SK-N-SH treated with all-trans-retinoic acid at 6 μM for 48 hours (cell line): ENCODE measurements at regions not wholly inside any gene's neighbourhood (a gene's known extent, or its start where the extent isn't known, plus 50 kb on each side); places are given as distances from the start of the nearest gene placed in this dataset.

Experiments used
- ARNTL ChIP-seq: fragments of 450-650 bp; formaldehyde crosslinking; IDR thresholded peaks from 2 replicates; pipeline ENCODE4 v1.5.0; 2020; ENCODE audit warnings: low read depth, mild to moderate bottlenecking, moderate library complexity, borderline replicate concordance
- CSDC2 ChIP-seq: fragments of 250-450 bp; sonication (Bioruptor Pico); IDR thresholded peaks from 2 replicates; pipeline ENCODE4 v1.5.0; 2020; ENCODE audit warnings: mild to moderate bottlenecking, moderate library complexity
- GLIS3 ChIP-seq: fragments of 250-450 bp; sonication (Bioruptor Pico); IDR thresholded peaks from 2 replicates; pipeline ENCODE4 v1.5.0; 2020; ENCODE audit warnings: mild to moderate bottlenecking, moderate library complexity
- ISL1 ChIP-seq: fragments of 250-450 bp; sonication (Bioruptor Pico); IDR thresholded peaks from 2 replicates; pipeline ENCODE4 v2.1.2; 2022; ENCODE audit warnings: mild to moderate bottlenecking, moderate library complexity
- OSR1 ChIP-seq: fragments of 250-450 bp; sonication (Bioruptor Pico); IDR thresholded peaks from 2 replicates; pipeline ENCODE4 v1.8.0; 2022; ENCODE audit warnings: moderate library complexity, mild to moderate bottlenecking, inconsistent platforms
- TCF4 ChIP-seq: fragments of 250-450 bp; sonication (Bioruptor Pico); IDR thresholded peaks from 2 replicates; pipeline ENCODE4 v1.8.0; 2021; ENCODE audit warnings: mild to moderate bottlenecking, moderate library complexity, borderline replicate concordance
- TOX ChIP-seq: fragments of 250-450 bp; sonication (Bioruptor Pico); IDR thresholded peaks from 2 replicates; pipeline ENCODE4 v1.8.0; 2021; ENCODE audit warnings: mild to moderate bottlenecking, moderate library complexity, borderline replicate concordance
- TSHZ2 ChIP-seq: fragments of 250-450 bp; sonication (Bioruptor Pico); IDR thresholded peaks from 2 replicates; pipeline ENCODE4 v1.5.0; 2020; ENCODE audit warnings: mild to moderate bottlenecking, moderate library complexity
- ZFP30 ChIP-seq: fragments of 450-650 bp; formaldehyde crosslinking; IDR thresholded peaks from 2 replicates; pipeline ENCODE4 v1.5.0; 2022; ENCODE audit warnings: mild to moderate bottlenecking, moderate library complexity
- ZNF565 ChIP-seq: fragments of 450-650 bp; formaldehyde crosslinking; conservative IDR thresholded peaks from 2 replicates; pipeline ENCODE4 v1.5.0; 2020; ENCODE audit warnings: low read depth, mild to moderate bottlenecking, moderate library complexity
- ZNF70 ChIP-seq: fragments of 450-650 bp; formaldehyde crosslinking; IDR thresholded peaks from 2 replicates; pipeline ENCODE4 v1.5.0; 2020; ENCODE audit warnings: mild to moderate bottlenecking, moderate library complexity
- TF ChIP-seq, protein P1 (sequence below): fragments of 250-450 bp; sonication (Bioruptor Pico); IDR thresholded peaks from 2 replicates; pipeline ENCODE4 v1.5.1; 2020; ENCODE audit warnings: low read depth, mild to moderate bottlenecking, moderate library complexity
- TF ChIP-seq, protein P2 (sequence below): fragments of 250-450 bp; sonication (Bioruptor Pico); IDR thresholded peaks from 2 replicates; pipeline ENCODE4 v1.8.0; 2020; ENCODE audit warnings: mild to moderate bottlenecking, moderate library complexity, borderline replicate concordance

DNA sequence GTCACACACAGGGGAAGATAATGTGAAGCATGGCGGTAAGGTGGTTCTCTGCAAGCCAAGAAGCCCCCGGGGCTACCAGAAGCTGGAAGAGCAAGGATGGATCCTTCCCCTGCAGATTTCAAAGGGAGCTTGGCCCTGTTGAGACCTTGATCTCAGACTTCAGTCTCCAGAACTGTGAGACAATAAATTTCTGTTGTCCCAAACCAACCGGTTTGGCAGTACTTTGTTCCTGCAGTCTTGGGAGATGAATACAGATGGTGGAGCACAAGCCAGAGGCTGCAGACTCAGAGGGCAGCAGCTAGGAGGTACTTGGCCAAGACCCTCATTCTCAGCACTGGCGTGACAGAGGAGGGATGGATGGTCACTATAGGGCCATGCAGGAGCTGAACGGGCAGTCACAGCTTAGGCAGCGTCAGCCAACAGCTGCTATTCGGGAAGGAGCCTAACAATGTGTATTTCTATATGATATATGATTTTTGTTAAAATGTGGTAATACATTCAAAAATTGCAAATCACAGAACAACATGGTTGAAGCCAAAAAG, 387.3 kb downstream of the TNS3 start:
- no peak for TF ChIP-seq ZNF565
- no peak for TF ChIP-seq GLIS3 (CRISPR knock-in tag)
- TF ChIP-seq, protein P1, sequence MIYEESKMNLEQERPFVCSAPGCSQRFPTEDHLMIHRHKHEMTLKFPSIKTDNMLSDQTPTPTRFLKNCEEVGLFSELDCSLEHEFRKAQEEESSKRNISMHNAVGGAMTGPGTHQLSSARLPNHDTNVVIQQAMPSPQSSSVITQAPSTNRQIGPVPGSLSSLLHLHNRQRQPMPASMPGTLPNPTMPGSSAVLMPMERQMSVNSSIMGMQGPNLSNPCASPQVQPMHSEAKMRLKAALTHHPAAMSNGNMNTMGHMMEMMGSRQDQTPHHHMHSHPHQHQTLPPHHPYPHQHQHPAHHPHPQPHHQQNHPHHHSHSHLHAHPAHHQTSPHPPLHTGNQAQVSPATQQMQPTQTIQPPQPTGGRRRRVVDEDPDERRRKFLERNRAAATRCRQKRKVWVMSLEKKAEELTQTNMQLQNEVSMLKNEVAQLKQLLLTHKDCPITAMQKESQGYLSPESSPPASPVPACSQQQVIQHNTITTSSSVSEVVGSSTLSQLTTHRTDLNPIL (CRISPR knock-in tag): no peak
- TF ChIP-seq TSHZ2 (CRISPR knock-in tag): no peak
- TF ChIP-seq, protein P2, sequence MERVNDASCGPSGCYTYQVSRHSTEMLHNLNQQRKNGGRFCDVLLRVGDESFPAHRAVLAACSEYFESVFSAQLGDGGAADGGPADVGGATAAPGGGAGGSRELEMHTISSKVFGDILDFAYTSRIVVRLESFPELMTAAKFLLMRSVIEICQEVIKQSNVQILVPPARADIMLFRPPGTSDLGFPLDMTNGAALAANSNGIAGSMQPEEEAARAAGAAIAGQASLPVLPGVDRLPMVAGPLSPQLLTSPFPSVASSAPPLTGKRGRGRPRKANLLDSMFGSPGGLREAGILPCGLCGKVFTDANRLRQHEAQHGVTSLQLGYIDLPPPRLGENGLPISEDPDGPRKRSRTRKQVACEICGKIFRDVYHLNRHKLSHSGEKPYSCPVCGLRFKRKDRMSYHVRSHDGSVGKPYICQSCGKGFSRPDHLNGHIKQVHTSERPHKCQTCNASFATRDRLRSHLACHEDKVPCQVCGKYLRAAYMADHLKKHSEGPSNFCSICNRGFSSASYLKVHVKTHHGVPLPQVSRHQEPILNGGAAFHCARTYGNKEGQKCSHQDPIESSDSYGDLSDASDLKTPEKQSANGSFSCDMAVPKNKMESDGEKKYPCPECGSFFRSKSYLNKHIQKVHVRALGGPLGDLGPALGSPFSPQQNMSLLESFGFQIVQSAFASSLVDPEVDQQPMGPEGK (CRISPR knock-in tag): no peak
- TF ChIP-seq TCF4 (CRISPR knock-in tag): no peak
- TF ChIP-seq ZNF70: no peak
- no peak for TF ChIP-seq OSR1 (CRISPR knock-in tag)
- no peak for TF ChIP-seq CSDC2 (CRISPR knock-in tag)
- TF ChIP-seq TOX (CRISPR knock-in tag): no peak
- no peak for TF ChIP-seq ZFP30
- TF ChIP-seq ISL1: no peak
- no peak for TF ChIP-seq ARNTL (CRISPR knock-in tag)
